IPS DF 6.9 (cell line): ENCODE measurements at regions not wholly inside any gene's neighbourhood (a gene's known extent, or its start where the extent isn't known, plus 50 kb on each side); places are given as distances from the start of the nearest gene placed in this dataset.

Experiments used
- DNase-seq: peaks from one replicate; pipeline ENCODE4 v3.0.0-alpha.2; 2013; ENCODE audit warnings: low read depth, low spot score
- H3K27ac ChIP-seq: one replicate; pipeline ENCODE4 v1.5.1; 2013; ENCODE audit warnings: low read length, control low read depth
- H3K27me3 ChIP-seq: 2 replicates; pipeline ENCODE4 v1.6.1; 2013; ENCODE audit warnings: mild to moderate bottlenecking, low read length; ENCODE audit not compliant: control insufficient read depth, insufficient read depth
- H3K36me3 ChIP-seq: 2 replicates; pipeline ENCODE4 v1.6.1; 2013; ENCODE audit warnings: low read length; ENCODE audit not compliant: control insufficient read depth, insufficient read depth
- H3K4me1 ChIP-seq: 2 replicates; pipeline ENCODE4 v1.6.1; 2013; ENCODE audit warnings: low read length; ENCODE audit not compliant: control insufficient read depth, insufficient read depth
- H3K4me3 ChIP-seq: 2 replicates; pipeline ENCODE4 v1.5.1; 2013; ENCODE audit warnings: mild to moderate bottlenecking, low read length
- H3K9me3 ChIP-seq: 2 replicates; pipeline ENCODE4 v1.6.1; 2013; ENCODE audit warnings: low read length, inconsistent platforms; ENCODE audit not compliant: control insufficient read depth, insufficient read depth
- WGBS: extraction: QIAGEN DNeasy Blood & Tissue Kit; methylation state at CpG from one replicate; pipeline ENCODE4 v1.1.7; 2013; ENCODE audit warnings: mixed read lengths, missing lambda C conversion rate; ENCODE audit not compliant: insufficient read length, insufficient coverage; 5-methylcytosine and 5-hydroxymethylcytosine counted together

- Histone ChIP-seq H3K36me3 (no peaks in the 10 kb centered on the region), H3K27ac (no peak overlapping the region), H3K9me3 (no peaks in the 10 kb centered on the region), H3K4me1 (no peaks in the 10 kb centered on the region), H3K27me3 (no peaks in the 10 kb centered on the region), H3K4me3 (no peak overlapping the region)
- DNase-seq, result no peak
- WGBS, result no CpG with 5 or more reads among the region's 3 CpGs
Measured at GRCh38 chr3:31456373-31456772, 76.4 kb upstream of the STT3B start.

GRCh38 chr3:31461426-31461825 is 71.3 kb upstream of the STT3B start:
- WGBS, result no CpG with 5 or more reads among the region's 2 CpGs
- no peaks in the 10 kb centered on the region; the same call in 1 of the 2 replicates for H3K4me1 ChIP-seq
- H3K36me3 ChIP-seq, result no peaks in the 10 kb centered on the region
- H3K9me3 ChIP-seq, result no peaks in the 10 kb centered on the region
- no peak overlapping the region for H3K27ac ChIP-seq
- no peaks in the 10 kb centered on the region for H3K27me3 ChIP-seq
- no peak for DNase-seq
- no peak overlapping the region for H3K4me3 ChIP-seq

- Histone ChIP-seq H3K4me1 (peaks cover 1% of the 10 kb centered on the region; the same call in 1 of the 2 replicates), H3K9me3 (no peaks in the 10 kb centered on the region), H3K27me3 (no peaks in the 10 kb centered on the region), H3K4me3 (no peak overlapping the region), H3K27ac (no peak overlapping the region), H3K36me3 (no peaks in the 10 kb centered on the region)
- WGBS, result no CpG with 5 or more reads among the region's 4 CpGs
- DNase-seq, result no peak
Measured at GRCh38 chr3:31462050-31462569, 70.6 kb upstream of the STT3B start.

- H3K27me3 ChIP-seq, result no peaks in the 10 kb centered on the region
- no peaks in the 10 kb centered on the region for H3K36me3 ChIP-seq
- no peaks in the 10 kb centered on the region for H3K9me3 ChIP-seq
- no peak overlapping the region for H3K4me3 ChIP-seq
- H3K27ac ChIP-seq, result no peak overlapping the region
- DNase-seq, result no peak
- H3K4me1 ChIP-seq, result peaks cover 1% of the 10 kb centered on the region; the same call in 1 of the 2 replicates
Measured at GRCh38 chr3:31465999-31466398, 66.7 kb upstream of the STT3B start.

DNA sequence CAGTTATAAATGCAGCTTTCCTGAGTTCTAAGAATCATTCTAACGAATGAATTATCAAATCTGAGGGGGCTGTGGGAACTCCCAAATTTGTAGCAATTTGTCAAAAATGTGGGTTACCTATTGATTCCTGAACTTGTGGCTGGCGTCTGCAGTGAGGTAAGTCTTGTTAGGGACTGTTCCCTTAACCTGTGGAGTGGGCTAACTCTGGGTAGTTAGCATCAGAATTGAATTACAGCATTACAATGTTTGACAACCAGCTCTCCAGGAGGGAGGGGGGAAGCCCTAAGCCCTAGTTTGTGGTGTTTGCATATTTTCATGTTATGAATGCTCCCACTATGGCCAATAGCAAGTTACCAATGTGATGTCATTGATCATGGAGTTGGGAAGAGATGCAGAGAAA is 65.9 kb upstream of the STT3B start:
- Histone ChIP-seq H3K4me1 (peaks cover 1% of the 10 kb centered on the region; the same call in 1 of the 2 replicates), H3K9me3 (no peaks in the 10 kb centered on the region), H3K4me3 (no peak overlapping the region), H3K36me3 (no peaks in the 10 kb centered on the region), H3K27me3 (no peaks in the 10 kb centered on the region), H3K27ac (no peak overlapping the region)
- no peak for DNase-seq
- WGBS, result no CpG with 5 or more reads among the region's 2 CpGs

- Histone ChIP-seq H3K4me3 (no peak overlapping the region), H3K4me1 (peaks cover 1% of the 10 kb centered on the region; the same call in 1 of the 2 replicates), H3K36me3 (no peaks in the 10 kb centered on the region), H3K27ac (no peak overlapping the region), H3K27me3 (no peaks in the 10 kb centered on the region), H3K9me3 (no peaks in the 10 kb centered on the region)
- DNase-seq, result no peak
- WGBS, result no CpG with 5 or more reads among the region's 3 CpGs
Measured at GRCh38 chr3:31468433-31468832, 64.3 kb upstream of the STT3B start.

DNA sequence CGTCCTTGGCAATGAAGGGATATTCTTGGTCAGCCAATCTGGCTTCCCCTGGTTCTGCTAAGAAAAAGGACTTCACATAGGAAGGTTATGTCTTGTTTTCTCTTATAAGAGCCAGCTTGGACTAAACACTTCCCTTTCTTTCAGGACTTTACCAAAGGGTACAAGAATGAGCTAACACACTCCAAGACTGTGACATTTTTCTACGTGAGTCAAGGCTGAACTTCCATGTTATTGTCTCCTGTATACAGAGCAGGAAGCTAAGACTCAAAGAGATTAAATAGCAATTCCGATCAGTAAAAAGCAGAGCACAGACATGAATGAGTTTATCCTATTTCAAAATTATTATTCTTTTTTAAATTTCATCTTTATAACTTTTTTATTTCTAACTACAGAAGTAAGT is 63.3 kb upstream of the STT3B start:
- Histone ChIP-seq H3K27ac (no peak overlapping the region), H3K9me3 (no peaks in the 10 kb centered on the region), H3K4me1 (peaks cover 1% of the 10 kb centered on the region; the same call in 1 of the 2 replicates), H3K4me3 (no peak overlapping the region), H3K36me3 (no peaks in the 10 kb centered on the region), H3K27me3 (no peaks in the 10 kb centered on the region)
- WGBS, result no CpG with 5 or more reads among the region's 3 CpGs
- DNase-seq, result no peak

DNA sequence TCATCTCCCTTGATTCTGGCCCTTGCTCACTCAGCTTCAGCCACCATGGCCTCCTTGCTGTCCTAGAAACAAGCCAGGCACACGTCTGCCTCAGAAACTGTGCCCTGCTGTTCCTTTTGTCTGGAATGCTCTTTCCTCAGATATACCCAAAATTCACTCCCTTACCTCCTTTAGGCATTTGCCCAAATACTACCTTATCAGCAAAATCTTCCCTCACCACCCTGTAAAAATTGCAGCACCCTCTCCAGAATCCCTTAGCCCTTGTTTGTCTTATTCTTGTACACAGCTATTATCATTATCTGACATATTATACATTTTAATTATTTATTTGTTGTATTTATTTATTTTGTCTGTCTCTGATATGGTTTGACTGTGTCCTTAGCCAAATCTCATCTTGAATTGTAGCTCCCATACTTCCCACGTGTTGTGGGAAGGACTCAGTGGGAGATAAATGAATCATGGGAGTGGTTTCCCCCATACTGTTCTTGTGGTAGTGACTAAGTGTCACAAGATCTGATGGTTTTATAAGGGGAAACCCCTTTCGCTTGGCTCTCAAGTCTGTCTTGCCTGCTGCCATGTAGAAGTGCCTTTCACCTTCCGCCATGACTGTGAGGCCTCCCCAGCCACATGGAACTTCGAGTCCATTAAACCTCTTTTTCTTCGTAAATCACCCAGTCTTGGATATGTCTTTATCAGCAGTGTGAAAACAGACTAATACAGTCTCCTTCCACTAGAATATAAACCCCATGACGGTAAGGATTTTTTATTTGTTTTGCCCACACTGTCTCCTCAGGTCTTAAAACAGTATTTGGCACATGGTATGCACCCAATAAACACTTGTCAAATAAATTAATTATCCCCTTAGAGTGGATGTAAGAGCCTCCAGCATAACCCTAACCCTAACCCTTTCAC is 60.0 kb upstream of the STT3B start:
- Histone ChIP-seq H3K27me3 (no peaks in the 10 kb centered on the region), H3K9me3 (no peaks in the 10 kb centered on the region), H3K27ac (no peak overlapping the region), H3K4me1 (no peaks in the 10 kb centered on the region), H3K36me3 (no peaks in the 10 kb centered on the region), H3K4me3 (no peak overlapping the region)
- DNase-seq, result no peak
- no CpG with 5 or more reads among the region's 7 CpGs for WGBS

DNA sequence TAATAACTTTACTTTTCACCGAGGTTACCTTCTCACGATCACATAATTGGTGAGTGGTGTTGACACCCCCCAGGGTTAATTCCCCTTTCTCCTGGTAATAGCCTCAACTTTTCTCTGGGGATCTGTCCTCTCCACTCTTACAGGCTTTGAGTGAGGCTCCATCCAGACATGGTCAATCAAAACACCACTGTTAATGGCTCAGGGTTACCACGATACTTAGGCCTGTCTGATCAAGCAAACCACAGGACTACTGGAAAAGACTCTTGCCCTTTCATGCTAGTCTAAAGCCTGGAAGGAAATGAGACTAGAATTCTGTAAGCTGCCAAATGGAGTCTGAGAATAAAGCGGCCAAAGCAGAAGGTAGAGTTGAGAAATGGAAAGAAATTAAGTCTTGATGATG is 56.5 kb upstream of the STT3B start:
- Histone ChIP-seq H3K27ac (no peak overlapping the region), H3K4me1 (no peaks in the 10 kb centered on the region), H3K4me3 (no peak overlapping the region), H3K36me3 (no peaks in the 10 kb centered on the region), H3K9me3 (no peaks in the 10 kb centered on the region), H3K27me3 (no peaks in the 10 kb centered on the region)
- DNase-seq, result no peak
- WGBS, result no CpG with 5 or more reads among the region's 4 CpGs

DNA sequence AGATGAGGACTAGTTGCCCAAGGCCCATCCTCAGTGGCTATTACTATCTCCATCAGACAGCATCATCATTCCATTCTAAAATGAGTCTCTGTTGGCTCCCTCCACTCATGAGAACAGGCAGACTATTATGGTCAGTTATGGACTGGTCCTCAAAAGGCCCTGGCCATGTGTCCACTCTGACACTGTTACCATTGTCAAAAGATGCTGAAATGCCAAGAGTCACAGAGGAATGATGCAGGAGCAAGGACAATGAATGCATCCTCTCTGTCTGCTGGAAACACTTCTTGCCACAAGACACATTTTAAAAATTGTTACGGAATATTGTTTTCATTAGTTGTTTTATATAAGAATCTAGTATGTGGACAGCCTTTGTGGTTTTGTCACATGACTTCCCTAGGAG is 53.3 kb upstream of the STT3B start:
- H3K4me1 ChIP-seq, result no peaks in the 10 kb centered on the region
- no peaks in the 10 kb centered on the region for H3K27me3 ChIP-seq
- no peak overlapping the region for H3K4me3 ChIP-seq
- no peaks in the 10 kb centered on the region for H3K9me3 ChIP-seq
- H3K27ac ChIP-seq, result no peak overlapping the region
- WGBS, result no CpG with 5 or more reads among the region's 1 CpG
- no peak for DNase-seq
- no peaks in the 10 kb centered on the region for H3K36me3 ChIP-seq

- Histone ChIP-seq H3K27me3 (no peaks in the 10 kb centered on the region), H3K4me1 (no peaks in the 10 kb centered on the region), H3K36me3 (no peaks in the 10 kb centered on the region), H3K27ac (no peak overlapping the region), H3K4me3 (no peak overlapping the region), H3K9me3 (no peaks in the 10 kb centered on the region)
- no CpG with 5 or more reads among the region's 3 CpGs for WGBS
- DNase-seq, result no peak
Measured at GRCh38 chr3:31481697-31482096, 51.0 kb upstream of the STT3B start.
